ENCODE measurements at regions not wholly inside any gene's neighbourhood (a gene's known extent, or its start where the extent isn't known, plus 50 kb on each side); places are given as distances from the start of the nearest gene placed in this dataset.

DNA sequence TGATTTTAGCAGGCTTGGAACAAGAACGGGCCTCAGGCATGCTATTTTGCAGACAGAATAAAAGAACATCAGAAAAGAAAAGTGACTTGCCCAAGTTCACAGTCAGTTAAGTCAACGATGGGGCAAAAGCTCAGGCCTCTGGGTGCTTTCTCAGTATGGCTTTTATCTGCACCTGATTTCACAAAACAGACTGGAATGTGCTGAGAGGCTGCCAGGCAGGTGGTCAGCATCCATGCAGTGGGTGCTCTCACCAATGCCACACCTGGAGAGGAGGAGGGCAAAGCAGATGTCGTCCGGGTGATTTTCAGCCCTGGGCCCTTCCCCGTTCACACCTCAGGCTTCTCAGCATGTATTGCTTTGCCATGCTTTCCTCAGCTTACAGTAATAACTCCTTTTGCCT is 854.6 kb downstream of the RNF144A start:
- peaks cover 0 to 4% of the 10 kb centered on the region in 2 experiments for H3K27me3 ChIP-seq (ENCODE audit: control insufficient read depth in 1 of 2, insufficient read depth in 1 of 2, low read length in 2 of 2)
- 90% methylated on average over 5 of the region's 5 CpGs for WGBS
- no peak for DNase-seq
- H3K4ac ChIP-seq (ENCODE audit: low read depth in 1 of 2, low read length in 2 of 2) = no peak overlapping the region
- no peak overlapping the region for H2BK12ac ChIP-seq (ENCODE audit: low read length in 2 of 2)
- no peaks in the 10 kb centered on the region for H3K79me1 ChIP-seq (replicated peaks; ENCODE audit: low read length, poor library complexity, severe bottlenecking)
- H2BK120ac ChIP-seq (ENCODE audit: low read depth, low read length) = no peak overlapping the region
- no peak overlapping the region for H4K8ac ChIP-seq (ENCODE audit: low read length)
- H3K4me1 ChIP-seq (ENCODE audit: control insufficient read depth, insufficient read depth, low read depth, low read length) = peaks cover 2% of the 10 kb centered on the region
- H2BK15ac ChIP-seq (ENCODE audit: low read depth, poor library complexity, severe bottlenecking) = no peak overlapping the region
- no peak overlapping the region for H3K9ac ChIP-seq (ENCODE audit: low read length)
- no peaks in the 10 kb centered on the region for H3K36me3 ChIP-seq (ENCODE audit: control insufficient read depth in 1 of 2, insufficient read depth in 2 of 2, low read depth in 1 of 2, low read length in 2 of 2)
- H3K23ac ChIP-seq (ENCODE audit: low read length in 2 of 2) = no peak overlapping the region
- H4K91ac ChIP-seq (ENCODE audit: low read length) = no peak overlapping the region
- H2BK5ac ChIP-seq (ENCODE audit: low read depth, low read length, poor library complexity, severe bottlenecking) = no peak overlapping the region
- no peak overlapping the region for H3K27ac ChIP-seq (ENCODE audit: low read length, poor library complexity, severe bottlenecking)
- H3K14ac ChIP-seq (ENCODE audit: low read length in 2 of 2) = no peak overlapping the region
- H3K9me3 ChIP-seq (ENCODE audit: control insufficient read depth, low read length) = no peaks in the 10 kb centered on the region
- H2AK5ac ChIP-seq (ENCODE audit: low read length, severe bottlenecking) = no peak overlapping the region
- no peak overlapping the region for H3K4me2 ChIP-seq (ENCODE audit: low read length, poor library complexity, severe bottlenecking)
- H2AFZ ChIP-seq (ENCODE audit: low read depth, low read length) = no peak overlapping the region
- no peak overlapping the region for H3K4me3 ChIP-seq (ENCODE audit: insufficient read depth in 1 of 2, low read depth in 1 of 2, low read length in 2 of 2)
- no peak overlapping the region for H3K18ac ChIP-seq (ENCODE audit: low read depth in 1 of 2, low read length in 2 of 2)

- H3K9ac ChIP-seq (ENCODE audit: low read length) = no peak overlapping the region
- H2BK120ac ChIP-seq (ENCODE audit: low read depth, low read length) = no peak overlapping the region
- no peak overlapping the region for H2BK5ac ChIP-seq (ENCODE audit: low read depth, low read length, poor library complexity, severe bottlenecking)
- 82% methylated on average over 12 of the region's 12 CpGs for WGBS
- H2BK12ac ChIP-seq (ENCODE audit: low read length in 2 of 2) = no peak overlapping the region
- no peaks in the 10 kb centered on the region for H3K36me3 ChIP-seq (ENCODE audit: control insufficient read depth in 1 of 2, insufficient read depth in 2 of 2, low read depth in 1 of 2, low read length in 2 of 2)
- no peak overlapping the region for H3K27ac ChIP-seq (ENCODE audit: low read length, poor library complexity, severe bottlenecking)
- peaks cover 0 to 4% of the 10 kb centered on the region in 2 experiments for H3K27me3 ChIP-seq (ENCODE audit: control insufficient read depth in 1 of 2, insufficient read depth in 1 of 2, low read length in 2 of 2)
- H3K79me1 ChIP-seq (replicated peaks; ENCODE audit: low read length, poor library complexity, severe bottlenecking) = no peaks in the 10 kb centered on the region
- no peak overlapping the region for H3K4me3 ChIP-seq (ENCODE audit: insufficient read depth in 1 of 2, low read depth in 1 of 2, low read length in 2 of 2)
- no peaks in the 10 kb centered on the region for H3K4me1 ChIP-seq (ENCODE audit: control insufficient read depth, insufficient read depth, low read depth, low read length)
- H4K91ac ChIP-seq (ENCODE audit: low read length) = no peak overlapping the region
- H3K14ac ChIP-seq (ENCODE audit: low read length in 2 of 2) = no peak overlapping the region
- H3K4me2 ChIP-seq (ENCODE audit: low read length, poor library complexity, severe bottlenecking) = no peak overlapping the region
- no peaks in the 10 kb centered on the region for H3K9me3 ChIP-seq (ENCODE audit: control insufficient read depth, low read length)
- no peak overlapping the region for H2AK5ac ChIP-seq (ENCODE audit: low read length, severe bottlenecking)
- H3K4ac ChIP-seq (ENCODE audit: low read depth in 1 of 2, low read length in 2 of 2) = no peak overlapping the region
- H3K23ac ChIP-seq (ENCODE audit: low read length in 2 of 2) = no peak overlapping the region
- H2AFZ ChIP-seq (ENCODE audit: low read depth, low read length) = no peak overlapping the region
- H3K18ac ChIP-seq (ENCODE audit: low read depth in 1 of 2, low read length in 2 of 2) = no peak overlapping the region
- H4K8ac ChIP-seq (ENCODE audit: low read length) = no peak overlapping the region
- no peak overlapping the region for H2BK15ac ChIP-seq (ENCODE audit: low read depth, poor library complexity, severe bottlenecking)
- DNase-seq = no peak
Measured at GRCh38 chr2:7773362-7774360, 856.4 kb downstream of the RNF144A start.

GRCh38 chr2:7774481-7774880 is 857.3 kb downstream of the RNF144A start:
- H4K91ac ChIP-seq (ENCODE audit: low read length) = no peak overlapping the region
- no peak overlapping the region for H3K4me3 ChIP-seq (ENCODE audit: insufficient read depth in 1 of 2, low read depth in 1 of 2, low read length in 2 of 2)
- H3K27ac ChIP-seq (ENCODE audit: low read length, poor library complexity, severe bottlenecking) = no peak overlapping the region
- no peak overlapping the region for H3K9ac ChIP-seq (ENCODE audit: low read length)
- H3K79me1 ChIP-seq (replicated peaks; ENCODE audit: low read length, poor library complexity, severe bottlenecking) = no peaks in the 10 kb centered on the region
- H3K23ac ChIP-seq (ENCODE audit: low read length in 2 of 2) = no peak overlapping the region
- H2BK12ac ChIP-seq (ENCODE audit: low read length in 2 of 2) = no peak overlapping the region
- no peak overlapping the region for H3K4ac ChIP-seq (ENCODE audit: low read depth in 1 of 2, low read length in 2 of 2)
- H2BK120ac ChIP-seq (ENCODE audit: low read depth, low read length) = no peak overlapping the region
- H2BK5ac ChIP-seq (ENCODE audit: low read depth, low read length, poor library complexity, severe bottlenecking) = no peak overlapping the region
- DNase-seq = no peak
- peaks cover 0 to 4% of the 10 kb centered on the region in 2 experiments for H3K27me3 ChIP-seq (ENCODE audit: control insufficient read depth in 1 of 2, insufficient read depth in 1 of 2, low read length in 2 of 2)
- H2AK5ac ChIP-seq (ENCODE audit: low read length, severe bottlenecking) = no peak overlapping the region
- H2AFZ ChIP-seq (ENCODE audit: low read depth, low read length) = no peak overlapping the region
- H3K4me2 ChIP-seq (ENCODE audit: low read length, poor library complexity, severe bottlenecking) = no peak overlapping the region
- no peak overlapping the region for H4K8ac ChIP-seq (ENCODE audit: low read length)
- H3K36me3 ChIP-seq (ENCODE audit: control insufficient read depth in 1 of 2, insufficient read depth in 2 of 2, low read depth in 1 of 2, low read length in 2 of 2) = no peaks in the 10 kb centered on the region
- H3K4me1 ChIP-seq (ENCODE audit: control insufficient read depth, insufficient read depth, low read depth, low read length) = no peaks in the 10 kb centered on the region
- H2BK15ac ChIP-seq (ENCODE audit: low read depth, poor library complexity, severe bottlenecking) = no peak overlapping the region
- no peak overlapping the region for H3K14ac ChIP-seq (ENCODE audit: low read length in 2 of 2)
- H3K18ac ChIP-seq (ENCODE audit: low read depth in 1 of 2, low read length in 2 of 2) = no peak overlapping the region
- 63% methylated on average over 2 of the region's 3 CpGs for WGBS
- H3K9me3 ChIP-seq (ENCODE audit: control insufficient read depth, low read length) = no peaks in the 10 kb centered on the region

- Histone ChIP-seq H3K9ac (ENCODE audit: low read length) (no peak overlapping the region), H2BK120ac (ENCODE audit: low read depth, low read length) (no peak overlapping the region), H2BK5ac (ENCODE audit: low read depth, low read length, poor library complexity, severe bottlenecking) (no peak overlapping the region), H2AK5ac (ENCODE audit: low read length, severe bottlenecking) (no peak overlapping the region), H2BK15ac (ENCODE audit: low read depth, poor library complexity, severe bottlenecking) (no peak overlapping the region), H3K14ac (ENCODE audit: low read length in 2 of 2) (peak overlapping the region in 1 of 2 experiments; percentile 14), H3K27me3 (ENCODE audit: control insufficient read depth in 1 of 2, insufficient read depth in 1 of 2, low read length in 2 of 2) (peaks cover 0 to 4% of the 10 kb centered on the region in 2 experiments), H4K8ac (ENCODE audit: low read length) (no peak overlapping the region), H3K27ac (ENCODE audit: low read length, poor library complexity, severe bottlenecking) (no peak overlapping the region), H3K79me1 (replicated peaks; ENCODE audit: low read length, poor library complexity, severe bottlenecking) (no peaks in the 10 kb centered on the region), H3K4me3 (ENCODE audit: insufficient read depth in 1 of 2, low read depth in 1 of 2, low read length in 2 of 2) (no peak overlapping the region), H3K4me2 (ENCODE audit: low read length, poor library complexity, severe bottlenecking) (no peak overlapping the region), H3K36me3 (ENCODE audit: control insufficient read depth in 1 of 2, insufficient read depth in 2 of 2, low read depth in 1 of 2, low read length in 2 of 2) (no peaks in the 10 kb centered on the region), H3K18ac (ENCODE audit: low read depth in 1 of 2, low read length in 2 of 2) (no peak overlapping the region), H2BK12ac (ENCODE audit: low read length in 2 of 2) (no peak overlapping the region), H3K23ac (ENCODE audit: low read length in 2 of 2) (no peak overlapping the region), H3K9me3 (ENCODE audit: control insufficient read depth, low read length) (no peaks in the 10 kb centered on the region), H2AFZ (ENCODE audit: low read depth, low read length) (no peak overlapping the region), H4K91ac (ENCODE audit: low read length) (no peak overlapping the region), H3K4me1 (ENCODE audit: control insufficient read depth, insufficient read depth, low read depth, low read length) (no peaks in the 10 kb centered on the region), H3K4ac (ENCODE audit: low read depth in 1 of 2, low read length in 2 of 2) (no peak overlapping the region)
- DNase-seq = no peak
- 85% methylated on average over 3 of the region's 3 CpGs for WGBS
Measured at GRCh38 chr2:7777668-7778067, 860.5 kb downstream of the RNF144A start.

All from mesenchymal stem cell (in vitro differentiated cells and primary cell).